HUES48 (cell line): ENCODE measurements at regions not wholly inside any gene's neighbourhood (a gene's known extent, or its start where the extent isn't known, plus 50 kb on each side); places are given as distances from the start of the nearest gene placed in this dataset.

Source experiments
- H3K27ac ChIP-seq: one replicate; pipeline ENCODE4 v1.7.0; 2013; ENCODE audit warnings: low read depth, low read length, inconsistent platforms
- H3K27me3 ChIP-seq: 2 replicates; pipeline ENCODE4 v1.6.1; 2013; ENCODE audit warnings: mild to moderate bottlenecking, low read length; ENCODE audit not compliant: control insufficient read depth, insufficient read depth
- H3K36me3 ChIP-seq: 2 replicates; pipeline ENCODE4 v1.6.1; 2013; ENCODE audit warnings: low read length; ENCODE audit not compliant: control insufficient read depth, insufficient read depth
- H3K4me1 ChIP-seq: 2 replicates; pipeline ENCODE4 v1.6.1; 2013; ENCODE audit warnings: mild to moderate bottlenecking, low read length; ENCODE audit not compliant: control insufficient read depth, insufficient read depth
- H3K4me3 ChIP-seq: 2 replicates; pipeline ENCODE4 v1.5.1; 2013; ENCODE audit warnings: mild to moderate bottlenecking, low read depth, low read length
- H3K9ac ChIP-seq: 2 replicates; pipeline ENCODE4 v1.6.1; 2013; ENCODE audit warnings: mild to moderate bottlenecking, low read depth, low read length, moderate library complexity
- H3K9me3 ChIP-seq: 2 replicates; pipeline ENCODE4 v1.6.1; 2013; ENCODE audit warnings: low read length; ENCODE audit not compliant: control insufficient read depth, insufficient read depth

- Histone ChIP-seq H3K36me3 (no peaks in the 10 kb centered on the region), H3K9me3 (no peaks in the 10 kb centered on the region), H3K27me3 (no peaks in the 10 kb centered on the region), H3K9ac (no peak overlapping the region), H3K4me3 (no peak overlapping the region), H3K4me1 (peaks cover 18% of the 10 kb centered on the region), H3K27ac (peak overlapping the region; percentile 34)
Measured at GRCh38 chr16:5479926-5480325, 382.3 kb upstream of the EEF2KMT start.

- Histone ChIP-seq H3K27ac (no peak overlapping the region), H3K27me3 (no peaks in the 10 kb centered on the region), H3K9me3 (no peaks in the 10 kb centered on the region), H3K9ac (no peak overlapping the region), H3K4me3 (no peak overlapping the region), H3K36me3 (no peaks in the 10 kb centered on the region), H3K4me1 (peaks cover 18% of the 10 kb centered on the region)
Measured at GRCh38 chr16:5478036-5478435, 380.4 kb upstream of the EEF2KMT start.

- H3K4me3 ChIP-seq, result no peak overlapping the region
- no peaks in the 10 kb centered on the region for H3K9me3 ChIP-seq
- H3K4me1 ChIP-seq, result peaks cover 14% of the 10 kb centered on the region
- H3K9ac ChIP-seq, result no peak overlapping the region
- no peaks in the 10 kb centered on the region for H3K36me3 ChIP-seq
- H3K27me3 ChIP-seq, result no peaks in the 10 kb centered on the region
- no peak overlapping the region for H3K27ac ChIP-seq
Measured at GRCh38 chr16:5477251-5477650, 379.7 kb upstream of the EEF2KMT start.

- Histone ChIP-seq H3K27me3 (no peaks in the 10 kb centered on the region), H3K9ac (no peak overlapping the region), H3K36me3 (no peaks in the 10 kb centered on the region), H3K4me3 (no peak overlapping the region), H3K4me1 (no peaks in the 10 kb centered on the region), H3K27ac (no peak overlapping the region), H3K9me3 (no peaks in the 10 kb centered on the region)
Measured at GRCh38 chr16:5472552-5472951, 375.0 kb upstream of the EEF2KMT start.

GRCh38 chr16:5468488-5468887 is 370.9 kb upstream of the EEF2KMT start:
- no peaks in the 10 kb centered on the region for H3K9me3 ChIP-seq
- H3K27me3 ChIP-seq, result no peaks in the 10 kb centered on the region
- H3K4me1 ChIP-seq, result no peaks in the 10 kb centered on the region
- no peaks in the 10 kb centered on the region for H3K36me3 ChIP-seq
- no peak overlapping the region for H3K4me3 ChIP-seq
- no peak overlapping the region for H3K27ac ChIP-seq
- no peak overlapping the region for H3K9ac ChIP-seq

GRCh38 chr16:5467552-5467951 is 370.0 kb upstream of the EEF2KMT start:
- H3K27ac ChIP-seq, result no peak overlapping the region

GRCh38 chr16:5466551-5466950 is 369.0 kb upstream of the EEF2KMT start:
- H3K36me3 ChIP-seq, result no peaks in the 10 kb centered on the region
- H3K9me3 ChIP-seq, result no peaks in the 10 kb centered on the region
- H3K9ac ChIP-seq, result no peak overlapping the region
- no peaks in the 10 kb centered on the region for H3K27me3 ChIP-seq
- H3K27ac ChIP-seq, result no peak overlapping the region
- H3K4me1 ChIP-seq, result no peaks in the 10 kb centered on the region
- no peak overlapping the region for H3K4me3 ChIP-seq

More at GRCh38 chr16:5467552-5467951, 370.0 kb upstream of the EEF2KMT start:
- Histone ChIP-seq H3K27me3 (no peaks in the 10 kb centered on the region), H3K4me1 (no peaks in the 10 kb centered on the region), H3K36me3 (no peaks in the 10 kb centered on the region), H3K9me3 (no peaks in the 10 kb centered on the region), H3K9ac (no peak overlapping the region), H3K4me3 (no peak overlapping the region)

- no peaks in the 10 kb centered on the region for H3K36me3 ChIP-seq
- no peak overlapping the region for H3K4me3 ChIP-seq
- H3K4me1 ChIP-seq, result peaks cover 3% of the 10 kb centered on the region
- no peak overlapping the region for H3K27ac ChIP-seq
- no peaks in the 10 kb centered on the region for H3K9me3 ChIP-seq
- no peak overlapping the region for H3K9ac ChIP-seq
- no peaks in the 10 kb centered on the region for H3K27me3 ChIP-seq
Measured at GRCh38 chr16:5465714-5466113, 368.1 kb upstream of the EEF2KMT start.

GRCh38 chr16:5463820-5464219 is 366.2 kb upstream of the EEF2KMT start:
- Histone ChIP-seq H3K4me3 (no peak overlapping the region), H3K9ac (no peak overlapping the region), H3K9me3 (no peaks in the 10 kb centered on the region), H3K27me3 (no peaks in the 10 kb centered on the region), H3K27ac (no peak overlapping the region), H3K4me1 (peaks cover 3% of the 10 kb centered on the region), H3K36me3 (no peaks in the 10 kb centered on the region)

- Histone ChIP-seq H3K4me3 (no peak overlapping the region), H3K9ac (no peak overlapping the region), H3K4me1 (peaks cover 3% of the 10 kb centered on the region), H3K36me3 (no peaks in the 10 kb centered on the region), H3K27me3 (no peaks in the 10 kb centered on the region), H3K9me3 (no peaks in the 10 kb centered on the region), H3K27ac (no peak overlapping the region)
Measured at GRCh38 chr16:5461574-5461973, 364.0 kb upstream of the EEF2KMT start.

GRCh38 chr16:5461141-5461540 is 363.5 kb upstream of the EEF2KMT start:
- Histone ChIP-seq H3K4me1 (peaks cover 3% of the 10 kb centered on the region), H3K36me3 (no peaks in the 10 kb centered on the region), H3K27me3 (no peaks in the 10 kb centered on the region), H3K9ac (no peak overlapping the region), H3K4me3 (no peak overlapping the region), H3K27ac (no peak overlapping the region), H3K9me3 (no peaks in the 10 kb centered on the region)

- H3K4me3 ChIP-seq, result no peak overlapping the region
- no peaks in the 10 kb centered on the region for H3K9me3 ChIP-seq
- H3K9ac ChIP-seq, result no peak overlapping the region
- no peaks in the 10 kb centered on the region for H3K27me3 ChIP-seq
- peaks cover 3% of the 10 kb centered on the region for H3K4me1 ChIP-seq
- H3K36me3 ChIP-seq, result no peaks in the 10 kb centered on the region
- H3K27ac ChIP-seq, result no peak overlapping the region
Measured at GRCh38 chr16:5460701-5461100, 363.1 kb upstream of the EEF2KMT start.
